ENCODE measurements at regions not wholly inside any gene's neighbourhood (a gene's known extent, or its start where the extent isn't known, plus 50 kb on each side); places are given as distances from the start of the nearest gene placed in this dataset.
A peak's percentile ranks its signal among the peaks of the same experiment; 100 is the strongest.

DNA sequence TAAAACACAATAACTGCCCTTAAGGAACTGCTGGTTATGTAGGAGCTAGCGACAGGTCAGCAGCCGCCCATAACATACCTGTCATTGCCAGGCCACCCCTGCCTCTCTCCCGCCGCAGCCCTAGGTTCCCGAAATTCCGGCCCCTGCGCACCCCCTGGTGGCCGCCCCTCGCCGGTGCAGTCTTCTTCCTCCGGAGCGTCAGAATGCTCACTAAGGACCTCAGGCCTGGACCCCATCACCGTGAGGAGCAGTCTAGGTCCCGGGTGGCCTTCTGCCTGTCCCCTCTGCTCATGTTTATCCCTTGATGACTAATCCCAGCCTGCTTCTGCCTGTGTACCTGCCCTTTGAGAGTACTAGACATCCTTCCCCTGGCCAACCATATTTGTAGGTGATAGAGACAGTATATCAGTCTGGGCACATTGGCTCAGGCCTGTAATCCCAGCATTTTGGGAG, 115.7 kb upstream of the SLC1A4 start:
- Histone ChIP-seq H3K27me3 (ENCODE audit: control insufficient read depth, insufficient read depth, low read length) (no peaks in the 10 kb centered on the region), H3K36me3 (ENCODE audit: control insufficient read depth, insufficient read depth, low read length) (no peaks in the 10 kb centered on the region), H3K9me3 (ENCODE audit: control insufficient read depth, insufficient read depth, low read length) (no peaks in the 10 kb centered on the region), H3K27ac (ENCODE audit: low read length) (no peak overlapping the region), H3K4me1 (ENCODE audit: control insufficient read depth, insufficient read depth, low read length) (peaks cover 8% of the 10 kb centered on the region), H3K4me3 (ENCODE audit: low read length) (no peak overlapping the region)
- DNase-seq (peak; percentile 80 to 83), ATAC-seq (peak; percentile 91 to 98 (median 98))
- Mint-ChIP-seq H3K36me3 (no peaks in the 10 kb centered on the region), H3K27me3 (ENCODE audit: low read depth in 2 of 2) (peaks cover 2 to 5% of the 10 kb centered on the region in 2 donors), H3K4me3 (no peak overlapping the region), H3K9me3 (no peaks in the 10 kb centered on the region), H3K27ac (peak overlapping the region in 1 of 2 donors; percentile 17), H3K4me1 (peaks cover 0 to 8% of the 10 kb centered on the region in 2 donors)
- TF ChIP-seq, protein P1, sequence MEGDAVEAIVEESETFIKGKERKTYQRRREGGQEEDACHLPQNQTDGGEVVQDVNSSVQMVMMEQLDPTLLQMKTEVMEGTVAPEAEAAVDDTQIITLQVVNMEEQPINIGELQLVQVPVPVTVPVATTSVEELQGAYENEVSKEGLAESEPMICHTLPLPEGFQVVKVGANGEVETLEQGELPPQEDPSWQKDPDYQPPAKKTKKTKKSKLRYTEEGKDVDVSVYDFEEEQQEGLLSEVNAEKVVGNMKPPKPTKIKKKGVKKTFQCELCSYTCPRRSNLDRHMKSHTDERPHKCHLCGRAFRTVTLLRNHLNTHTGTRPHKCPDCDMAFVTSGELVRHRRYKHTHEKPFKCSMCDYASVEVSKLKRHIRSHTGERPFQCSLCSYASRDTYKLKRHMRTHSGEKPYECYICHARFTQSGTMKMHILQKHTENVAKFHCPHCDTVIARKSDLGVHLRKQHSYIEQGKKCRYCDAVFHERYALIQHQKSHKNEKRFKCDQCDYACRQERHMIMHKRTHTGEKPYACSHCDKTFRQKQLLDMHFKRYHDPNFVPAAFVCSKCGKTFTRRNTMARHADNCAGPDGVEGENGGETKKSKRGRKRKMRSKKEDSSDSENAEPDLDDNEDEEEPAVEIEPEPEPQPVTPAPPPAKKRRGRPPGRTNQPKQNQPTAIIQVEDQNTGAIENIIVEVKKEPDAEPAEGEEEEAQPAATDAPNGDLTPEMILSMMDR (IDR thresholded peaks at IDR 0.05) = peak; percentile 93
- intact Hi-C loops (cut with micrococcal nuclease) = loop anchor here (2.0 kb wide), 3 partner anchors 287 to 543 kb away; no protein-coding TSS in a partner anchor
- WGBS (ENCODE audit: insufficient coverage) = 3% methylated on average over 14 of the region's 14 CpGs

DNA sequence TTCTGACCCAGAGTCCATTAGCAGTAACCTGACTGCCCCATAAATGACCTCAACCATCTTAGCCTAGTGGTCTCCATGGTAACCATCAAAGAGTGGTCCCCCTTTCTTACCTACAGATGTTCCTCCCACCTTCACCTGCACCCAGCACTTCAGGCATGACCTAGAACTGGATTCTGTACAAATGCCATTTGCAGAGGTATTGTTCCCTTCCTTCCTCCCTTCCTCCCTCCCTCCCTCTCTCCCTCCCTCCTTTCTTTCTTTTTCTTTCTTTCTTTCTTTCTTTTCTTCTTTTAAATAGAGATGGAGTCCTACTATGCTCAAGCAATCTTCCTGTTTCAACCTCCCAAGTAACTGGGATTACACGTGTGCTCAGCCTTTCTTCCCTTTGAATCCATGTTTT, 114.6 kb upstream of the SLC1A4 start:
- TF ChIP-seq, protein P1 (IDR thresholded peaks at IDR 0.05) = no peak
- H3K4me1 ChIP-seq (ENCODE audit: control insufficient read depth, insufficient read depth, low read length) = peaks cover 8% of the 10 kb centered on the region
- Mint-ChIP-seq H3K27ac (no peak overlapping the region), H3K27me3 (ENCODE audit: low read depth in 2 of 2) (peaks cover 5 to 13% of the 10 kb centered on the region in 2 donors), H3K4me3 (no peak overlapping the region), H3K4me1 (peaks cover 0 to 8% of the 10 kb centered on the region in 2 donors), H3K9me3 (no peaks in the 10 kb centered on the region), H3K36me3 (no peaks in the 10 kb centered on the region)
- no peaks in the 10 kb centered on the region for H3K9me3 ChIP-seq (ENCODE audit: control insufficient read depth, insufficient read depth, low read length)
- no peak overlapping the region for H3K27ac ChIP-seq (ENCODE audit: low read length)
- intact Hi-C loops (cut with micrococcal nuclease) = no loop called here
- H3K27me3 ChIP-seq (ENCODE audit: control insufficient read depth, insufficient read depth, low read length) = no peaks in the 10 kb centered on the region
- ATAC-seq (no peak), DNase-seq (no peak)
- no peak overlapping the region for H3K4me3 ChIP-seq (ENCODE audit: low read length)
- 100% methylated on average over 1 of the region's 1 CpG for WGBS (ENCODE audit: insufficient coverage)
- no peaks in the 10 kb centered on the region for H3K36me3 ChIP-seq (ENCODE audit: control insufficient read depth, insufficient read depth, low read length)

DNA sequence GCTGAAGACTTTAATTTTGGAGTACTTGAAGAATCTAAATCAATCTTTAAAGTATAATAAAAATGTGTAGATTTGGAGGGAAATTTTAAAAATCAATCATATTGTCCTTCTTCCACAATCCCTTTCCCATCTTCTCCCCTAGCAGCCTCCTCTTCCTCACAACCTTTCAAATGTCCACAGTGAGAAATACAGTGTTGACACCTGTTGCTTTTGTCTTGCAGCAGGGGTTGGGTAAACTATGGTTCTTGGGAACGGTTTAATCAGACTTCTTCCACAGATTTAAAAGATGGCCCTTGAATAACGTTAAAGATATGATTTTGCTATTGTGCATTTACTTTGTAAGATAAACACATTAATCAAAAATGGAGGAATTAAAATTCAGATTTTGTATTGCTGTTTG, 113.8 kb upstream of the SLC1A4 start:
- H3K27me3 ChIP-seq (ENCODE audit: control insufficient read depth, insufficient read depth, low read length) = no peaks in the 10 kb centered on the region
- WGBS (ENCODE audit: insufficient coverage) = no CpG with 5 or more reads among the region's 2 CpGs
- Mint-ChIP-seq H3K27ac (no peak overlapping the region), H3K27me3 (ENCODE audit: low read depth in 2 of 2) (peaks cover 5 to 14% of the 10 kb centered on the region in 2 donors), H3K9me3 (no peaks in the 10 kb centered on the region), H3K4me3 (no peak overlapping the region), H3K36me3 (no peaks in the 10 kb centered on the region), H3K4me1 (peaks cover 0 to 11% of the 10 kb centered on the region in 2 donors)
- no peak overlapping the region for H3K4me3 ChIP-seq (ENCODE audit: low read length)
- intact Hi-C loops (cut with micrococcal nuclease) = no loop called here
- ATAC-seq (no peak), DNase-seq (no peak)
- TF ChIP-seq, protein P1 (IDR thresholded peaks at IDR 0.05) = no peak
- H3K9me3 ChIP-seq (ENCODE audit: control insufficient read depth, insufficient read depth, low read length) = no peaks in the 10 kb centered on the region
- peaks cover 10% of the 10 kb centered on the region for H3K4me1 ChIP-seq (ENCODE audit: control insufficient read depth, insufficient read depth, low read length)
- no peak overlapping the region for H3K27ac ChIP-seq (ENCODE audit: low read length)
- H3K36me3 ChIP-seq (ENCODE audit: control insufficient read depth, insufficient read depth, low read length) = no peaks in the 10 kb centered on the region

DNA sequence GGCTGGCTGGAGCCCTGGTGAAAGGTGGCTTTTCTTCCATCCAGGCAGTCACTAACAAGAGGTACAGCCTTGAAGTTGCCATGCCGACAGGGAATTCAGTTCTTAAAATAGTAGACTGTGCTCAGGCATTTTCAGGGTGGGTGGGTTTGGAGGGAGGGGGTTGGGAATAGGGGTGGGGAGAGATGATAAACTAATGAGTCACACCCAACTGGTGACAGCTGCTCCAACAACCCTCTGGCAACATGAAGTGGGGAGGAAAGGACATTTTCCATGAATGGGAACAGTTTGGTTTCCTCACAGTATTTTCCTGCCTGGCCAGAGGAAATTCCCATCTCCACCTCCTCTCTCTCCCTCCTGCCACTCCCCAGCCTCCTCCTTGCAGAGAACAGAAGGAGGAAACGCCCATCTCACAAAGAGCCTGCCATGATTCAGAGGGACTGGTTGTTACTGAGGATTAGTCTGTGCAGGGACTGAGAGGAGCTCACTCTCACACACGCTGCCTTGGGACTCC, 113.0 kb upstream of the SLC1A4 start:
- Mint-ChIP-seq H3K27ac (no peak overlapping the region), H3K4me3 (no peak overlapping the region), H3K9me3 (no peaks in the 10 kb centered on the region), H3K4me1 (peaks cover 6 to 20% of the 10 kb centered on the region in 2 donors), H3K27me3 (ENCODE audit: low read depth in 2 of 2) (peaks cover 7 to 14% of the 10 kb centered on the region in 2 donors), H3K36me3 (no peaks in the 10 kb centered on the region)
- H3K27me3 ChIP-seq (ENCODE audit: control insufficient read depth, insufficient read depth, low read length) = no peaks in the 10 kb centered on the region
- intact Hi-C loops (cut with micrococcal nuclease) = no loop called here
- no peak overlapping the region for H3K4me3 ChIP-seq (ENCODE audit: low read length)
- ATAC-seq (no peak), DNase-seq (no peak)
- H3K9me3 ChIP-seq (ENCODE audit: control insufficient read depth, insufficient read depth, low read length) = no peaks in the 10 kb centered on the region
- no peaks in the 10 kb centered on the region for H3K36me3 ChIP-seq (ENCODE audit: control insufficient read depth, insufficient read depth, low read length)
- peaks cover 18% of the 10 kb centered on the region for H3K4me1 ChIP-seq (ENCODE audit: control insufficient read depth, insufficient read depth, low read length)
- no peak overlapping the region for H3K27ac ChIP-seq (ENCODE audit: low read length)
- WGBS (ENCODE audit: insufficient coverage) = 81% methylated on average over 2 of the region's 3 CpGs
- TF ChIP-seq, protein P1 (IDR thresholded peaks at IDR 0.05) = no peak

All from natural killer cell (primary cell).